ENCODE measurements at regions not wholly inside any gene's neighbourhood (a gene's known extent, or its start where the extent isn't known, plus 50 kb on each side); places are given as distances from the start of the nearest gene placed in this dataset.

DNA sequence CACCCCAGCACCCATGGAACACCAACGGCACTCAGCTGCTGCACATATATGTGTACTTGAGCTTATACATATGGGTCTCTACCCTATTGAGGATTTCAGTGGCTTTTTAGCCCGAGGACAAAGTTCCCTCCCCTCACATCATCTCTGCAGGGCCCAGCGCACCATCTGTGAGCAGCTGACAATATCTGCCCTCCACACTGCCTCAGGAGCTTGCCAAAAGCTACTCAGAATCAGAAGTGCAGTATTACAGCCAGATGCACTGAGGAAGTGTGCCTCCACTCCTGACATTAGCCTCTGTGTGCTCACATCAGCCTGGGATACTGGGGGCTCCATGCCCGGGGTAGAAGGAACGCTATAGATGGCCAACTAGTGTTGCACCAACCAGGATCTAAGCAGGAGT, 903.9 kb downstream of the UQCRFS1 start:
- H3K4me1 ChIP-seq (ENCODE audit: insufficient read depth, low read length) = no peaks in the 10 kb centered on the region
- Mint-ChIP-seq H3K36me3 (no peaks in the 10 kb centered on the region), H3K4me3 (no peak overlapping the region), H3K9me3 (peaks cover 0 to 10% (median 2%) of the 10 kb centered on the region in 5 donors), H3K27me3 (no peaks in the 10 kb centered on the region), H3K27ac (no peak overlapping the region), H3K4me1 (no peaks in the 10 kb centered on the region)
- H3K36me3 ChIP-seq (ENCODE audit: insufficient read depth, low read length) = no peaks in the 10 kb centered on the region
- H3K27me3 ChIP-seq (ENCODE audit: insufficient read depth, low read length, poor library complexity, severe bottlenecking) = no peaks in the 10 kb centered on the region
- H3K27ac ChIP-seq (ENCODE audit: low read depth, low read length) = no peak overlapping the region
- POLR2A ChIA-PET = no interaction called here
- DNase-seq = no peak
- CTCF ChIA-PET = no interaction called here
- no peaks in the 10 kb centered on the region for H3K9me3 ChIP-seq (ENCODE audit: low read length)
- no peak overlapping the region for H3K4me3 ChIP-seq (ENCODE audit: low read length)

DNA sequence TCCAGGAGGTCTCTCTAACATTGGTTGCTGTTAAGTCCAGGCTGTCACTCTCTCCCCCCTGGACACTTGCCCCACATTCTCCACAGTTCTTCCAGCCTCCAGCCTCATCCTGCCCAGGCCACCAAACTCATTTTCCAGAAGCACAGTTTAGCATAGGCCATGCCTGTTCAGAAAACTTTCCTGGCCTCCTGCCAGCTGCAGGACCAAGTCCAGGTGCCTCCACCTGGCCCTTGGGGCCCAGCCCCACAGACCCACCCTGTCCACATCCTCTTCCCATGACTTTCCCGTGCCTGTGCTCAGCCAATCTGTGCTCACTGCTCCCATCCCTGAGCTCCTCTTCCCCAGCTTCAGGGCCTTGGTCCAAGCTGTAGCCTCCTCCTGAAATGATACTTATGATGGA, 905.0 kb downstream of the UQCRFS1 start:
- Histone ChIP-seq H3K4me1 (ENCODE audit: insufficient read depth, low read length) (no peaks in the 10 kb centered on the region), H3K4me3 (ENCODE audit: low read length) (no peak overlapping the region), H3K36me3 (ENCODE audit: insufficient read depth, low read length) (no peaks in the 10 kb centered on the region), H3K27me3 (ENCODE audit: insufficient read depth, low read length, poor library complexity, severe bottlenecking) (no peaks in the 10 kb centered on the region), H3K27ac (ENCODE audit: low read depth, low read length) (no peak overlapping the region), H3K9me3 (ENCODE audit: low read length) (no peaks in the 10 kb centered on the region)
- H3K4me1 Mint-ChIP-seq = no peaks in the 10 kb centered on the region
- no peak overlapping the region for H3K4me3 Mint-ChIP-seq
- CTCF ChIA-PET = no interaction called here
- no peak for DNase-seq
- peaks cover 0 to 12% (median 2%) of the 10 kb centered on the region in 5 donors for H3K9me3 Mint-ChIP-seq
- no peaks in the 10 kb centered on the region for H3K36me3 Mint-ChIP-seq
- no peak overlapping the region for H3K27ac Mint-ChIP-seq
- POLR2A ChIA-PET = no interaction called here
- H3K27me3 Mint-ChIP-seq = no peaks in the 10 kb centered on the region

DNA sequence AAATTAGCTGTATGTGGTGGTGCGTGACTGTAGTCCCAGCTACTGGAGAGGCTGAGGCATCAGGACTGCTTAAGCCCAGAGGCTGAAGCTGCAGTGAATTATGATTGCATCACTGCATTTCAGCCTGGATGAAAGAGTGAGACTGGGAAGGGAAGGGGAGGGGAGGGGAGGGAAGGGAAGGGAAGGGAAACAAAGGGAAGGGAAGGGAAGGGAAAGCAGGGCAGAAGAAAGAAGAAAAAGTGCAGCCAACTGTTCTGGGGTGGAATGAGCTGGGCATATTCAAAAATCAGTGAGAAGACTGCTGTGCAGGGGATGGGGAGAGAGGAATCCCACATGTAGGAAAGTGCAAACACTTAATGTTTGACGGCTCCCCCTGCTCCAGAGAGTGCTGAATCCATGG, 905.5 kb downstream of the UQCRFS1 start:
- CTCF ChIA-PET = no interaction called here

DNA sequence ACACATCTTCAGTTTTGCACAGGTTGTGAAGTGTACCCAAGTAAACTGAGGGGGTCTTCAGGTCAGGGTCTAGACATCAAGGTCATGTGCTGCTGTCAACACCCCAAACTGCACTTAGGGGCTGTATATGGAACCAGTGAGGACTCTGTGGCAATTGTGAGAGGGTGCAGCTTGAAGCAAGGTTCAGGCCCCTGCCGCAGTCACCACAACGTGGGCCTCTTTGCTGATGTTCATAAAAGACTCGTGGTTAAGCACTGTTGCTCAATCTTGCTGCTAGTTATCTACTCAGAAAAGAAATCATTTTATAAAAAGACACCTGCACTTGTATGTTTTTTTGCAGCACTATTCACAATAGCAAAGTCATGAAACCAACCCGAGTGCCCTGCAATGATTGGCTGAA, 907.4 kb downstream of the UQCRFS1 start:
- Mint-ChIP-seq H3K4me3 (no peak overlapping the region), H3K27me3 (no peaks in the 10 kb centered on the region), H3K27ac (no peak overlapping the region), H3K36me3 (no peaks in the 10 kb centered on the region), H3K9me3 (peaks cover 0 to 12% (median 5%) of the 10 kb centered on the region in 5 donors), H3K4me1 (no peaks in the 10 kb centered on the region)
- Histone ChIP-seq H3K27me3 (ENCODE audit: insufficient read depth, low read length, poor library complexity, severe bottlenecking) (no peaks in the 10 kb centered on the region), H3K4me1 (ENCODE audit: insufficient read depth, low read length) (no peaks in the 10 kb centered on the region), H3K27ac (ENCODE audit: low read depth, low read length) (no peak overlapping the region), H3K4me3 (ENCODE audit: low read length) (no peak overlapping the region), H3K36me3 (ENCODE audit: insufficient read depth, low read length) (no peaks in the 10 kb centered on the region), H3K9me3 (ENCODE audit: low read length) (no peaks in the 10 kb centered on the region)
- ChIA-PET POLR2A (no interaction called here), CTCF (no interaction called here)
- no peak for DNase-seq

More for the DNA sequence above, 905.5 kb downstream of the UQCRFS1 start:
- Mint-ChIP-seq H3K36me3 (no peaks in the 10 kb centered on the region), H3K27me3 (no peaks in the 10 kb centered on the region), H3K4me1 (no peaks in the 10 kb centered on the region), H3K9me3 (peaks cover 0 to 12% (median 5%) of the 10 kb centered on the region in 5 donors), H3K4me3 (no peak overlapping the region), H3K27ac (no peak overlapping the region)
- no peaks in the 10 kb centered on the region for H3K27me3 ChIP-seq (ENCODE audit: insufficient read depth, low read length, poor library complexity, severe bottlenecking)
- H3K4me1 ChIP-seq (ENCODE audit: insufficient read depth, low read length) = no peaks in the 10 kb centered on the region
- no peak for DNase-seq
- H3K27ac ChIP-seq (ENCODE audit: low read depth, low read length) = no peak overlapping the region
- no peaks in the 10 kb centered on the region for H3K9me3 ChIP-seq (ENCODE audit: low read length)
- POLR2A ChIA-PET = no interaction called here
- H3K4me3 ChIP-seq (ENCODE audit: low read length) = no peak overlapping the region
- no peaks in the 10 kb centered on the region for H3K36me3 ChIP-seq (ENCODE audit: insufficient read depth, low read length)

DNA sequence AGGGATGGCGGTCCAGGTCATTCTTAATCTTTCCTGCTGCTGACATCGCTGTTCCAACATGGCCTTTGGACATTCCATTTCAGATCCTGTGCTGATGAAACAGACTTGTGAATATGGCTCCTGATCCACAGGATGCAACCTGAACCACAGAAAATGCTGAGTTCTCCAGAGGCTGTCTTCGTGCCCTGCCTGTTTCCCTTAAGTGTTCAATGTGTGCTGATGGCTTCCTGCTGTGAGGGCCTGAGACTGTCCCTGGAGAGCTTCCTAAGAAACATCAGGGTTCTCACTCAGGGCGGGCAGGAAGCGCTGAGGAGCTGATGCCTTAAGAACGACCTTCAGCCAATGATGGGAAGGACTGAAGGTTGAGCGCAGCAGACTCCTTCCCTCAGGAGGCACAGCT, 909.4 kb downstream of the UQCRFS1 start:
- Mint-ChIP-seq H3K27ac (no peak overlapping the region), H3K4me3 (no peak overlapping the region), H3K9me3 (peaks cover 0 to 12% (median 5%) of the 10 kb centered on the region in 5 donors), H3K4me1 (no peaks in the 10 kb centered on the region), H3K27me3 (no peaks in the 10 kb centered on the region), H3K36me3 (no peaks in the 10 kb centered on the region)
- no peaks in the 10 kb centered on the region for H3K27me3 ChIP-seq (ENCODE audit: insufficient read depth, low read length, poor library complexity, severe bottlenecking)
- H3K4me1 ChIP-seq (ENCODE audit: insufficient read depth, low read length) = no peaks in the 10 kb centered on the region
- no peak for DNase-seq
- no peaks in the 10 kb centered on the region for H3K9me3 ChIP-seq (ENCODE audit: low read length)
- H3K4me3 ChIP-seq (ENCODE audit: low read length) = no peak overlapping the region
- no peaks in the 10 kb centered on the region for H3K36me3 ChIP-seq (ENCODE audit: insufficient read depth, low read length)
- no peak overlapping the region for H3K27ac ChIP-seq (ENCODE audit: low read depth, low read length)
- ChIA-PET CTCF (no interaction called here), POLR2A (no interaction called here)

DNA sequence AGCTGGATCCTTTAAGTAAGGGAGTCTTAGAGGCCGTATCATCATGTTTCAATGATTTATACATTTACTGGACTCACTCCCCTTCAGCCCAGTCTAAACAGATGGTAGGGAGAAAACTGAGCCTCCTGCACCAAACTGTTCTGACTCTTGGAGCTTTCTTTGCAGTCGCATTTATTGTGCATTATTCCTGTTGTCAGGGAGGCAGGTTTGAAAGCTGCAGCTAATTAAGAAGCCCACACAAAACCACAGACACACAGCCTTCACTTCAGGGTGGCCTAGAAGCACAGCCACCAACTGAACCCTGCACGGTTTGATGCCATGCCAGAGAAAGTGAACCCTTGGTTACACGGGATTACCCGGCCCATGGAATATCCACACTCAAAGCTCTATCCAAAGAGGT, 911.0 kb downstream of the UQCRFS1 start:
- no peak for DNase-seq
- ChIA-PET POLR2A (no interaction called here), CTCF (no interaction called here)
- H3K27me3 Mint-ChIP-seq = peaks cover 0 to 2% of the 10 kb centered on the region in 2 donors
- no peaks in the 10 kb centered on the region for H3K4me1 Mint-ChIP-seq
- no peak overlapping the region for H3K4me3 Mint-ChIP-seq
- Histone ChIP-seq H3K36me3 (ENCODE audit: insufficient read depth, low read length) (no peaks in the 10 kb centered on the region), H3K4me1 (ENCODE audit: insufficient read depth, low read length) (no peaks in the 10 kb centered on the region), H3K27me3 (ENCODE audit: insufficient read depth, low read length, poor library complexity, severe bottlenecking) (no peaks in the 10 kb centered on the region), H3K27ac (ENCODE audit: low read depth, low read length) (no peak overlapping the region), H3K4me3 (ENCODE audit: low read length) (no peak overlapping the region), H3K9me3 (ENCODE audit: low read length) (no peaks in the 10 kb centered on the region)
- H3K27ac Mint-ChIP-seq = no peak overlapping the region
- H3K9me3 Mint-ChIP-seq = peaks cover 0 to 12% (median 5%) of the 10 kb centered on the region in 5 donors
- H3K36me3 Mint-ChIP-seq = no peaks in the 10 kb centered on the region

DNA sequence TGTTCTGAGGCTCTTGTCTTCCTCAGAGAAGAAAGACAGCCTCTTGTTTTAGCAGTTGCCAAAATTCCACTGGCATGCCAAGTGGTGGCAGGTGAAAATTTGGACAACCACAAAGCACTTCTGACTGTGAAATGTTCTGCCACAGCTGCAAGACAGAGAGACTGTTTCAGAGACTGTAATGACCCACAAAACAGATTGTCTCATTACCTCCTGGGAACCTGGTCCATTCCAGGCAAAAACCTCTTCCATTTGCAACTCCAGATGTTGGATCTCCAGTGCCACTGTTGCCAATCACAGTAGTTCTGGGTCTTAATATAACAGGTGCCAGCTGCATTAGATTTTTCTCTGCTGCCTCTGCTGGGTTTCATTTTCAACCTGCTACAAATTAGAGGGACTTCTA, 911.5 kb downstream of the UQCRFS1 start:
- peaks cover 0 to 12% (median 5%) of the 10 kb centered on the region in 5 donors for H3K9me3 Mint-ChIP-seq
- CTCF ChIA-PET = no interaction called here

DNA sequence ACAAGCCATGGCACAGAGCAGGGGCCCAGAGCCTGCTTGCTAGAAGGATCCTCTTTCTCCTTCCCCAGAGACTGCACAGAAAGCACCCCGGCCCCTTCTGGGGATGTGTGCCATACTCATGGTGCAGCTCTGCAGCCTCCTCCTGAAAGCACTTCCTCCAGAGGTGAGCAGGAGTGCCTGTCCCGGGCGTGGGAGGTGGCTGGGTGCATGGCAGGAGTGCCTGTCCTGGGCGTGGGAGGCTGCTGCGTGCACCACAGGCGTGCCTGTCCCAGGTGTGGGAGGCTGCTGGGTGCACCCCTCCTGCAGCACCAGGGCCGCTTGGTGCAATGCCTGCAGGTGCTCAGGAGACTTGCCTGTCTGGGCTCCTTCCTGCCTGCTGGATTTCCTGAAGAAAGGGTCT, 913.3 kb downstream of the UQCRFS1 start:
- Histone ChIP-seq H3K9me3 (ENCODE audit: low read length) (no peaks in the 10 kb centered on the region), H3K4me1 (ENCODE audit: insufficient read depth, low read length) (no peaks in the 10 kb centered on the region), H3K27ac (ENCODE audit: low read depth, low read length) (no peak overlapping the region), H3K4me3 (ENCODE audit: low read length) (no peak overlapping the region), H3K27me3 (ENCODE audit: insufficient read depth, low read length, poor library complexity, severe bottlenecking) (no peaks in the 10 kb centered on the region), H3K36me3 (ENCODE audit: insufficient read depth, low read length) (no peaks in the 10 kb centered on the region)
- DNase-seq = no peak
- Mint-ChIP-seq H3K36me3 (no peaks in the 10 kb centered on the region), H3K4me3 (no peak overlapping the region), H3K27me3 (peaks cover 0 to 2% of the 10 kb centered on the region in 2 donors), H3K27ac (no peak overlapping the region), H3K9me3 (peaks cover 0 to 13% (median 4%) of the 10 kb centered on the region in 5 donors), H3K4me1 (no peaks in the 10 kb centered on the region)
- POLR2A ChIA-PET = no interaction called here
- CTCF ChIA-PET = no interaction called here

More for the DNA sequence above, 911.5 kb downstream of the UQCRFS1 start:
- H3K27ac Mint-ChIP-seq = no peak overlapping the region
- Histone ChIP-seq H3K4me3 (ENCODE audit: low read length) (no peak overlapping the region), H3K27me3 (ENCODE audit: insufficient read depth, low read length, poor library complexity, severe bottlenecking) (no peaks in the 10 kb centered on the region), H3K27ac (ENCODE audit: low read depth, low read length) (no peak overlapping the region), H3K9me3 (ENCODE audit: low read length) (no peaks in the 10 kb centered on the region), H3K4me1 (ENCODE audit: insufficient read depth, low read length) (no peaks in the 10 kb centered on the region), H3K36me3 (ENCODE audit: insufficient read depth, low read length) (no peaks in the 10 kb centered on the region)
- DNase-seq = no peak
- no peaks in the 10 kb centered on the region for H3K4me1 Mint-ChIP-seq
- H3K27me3 Mint-ChIP-seq = peaks cover 0 to 2% of the 10 kb centered on the region in 2 donors
- no peak overlapping the region for H3K4me3 Mint-ChIP-seq
- POLR2A ChIA-PET = no interaction called here
- H3K36me3 Mint-ChIP-seq = no peaks in the 10 kb centered on the region

DNA sequence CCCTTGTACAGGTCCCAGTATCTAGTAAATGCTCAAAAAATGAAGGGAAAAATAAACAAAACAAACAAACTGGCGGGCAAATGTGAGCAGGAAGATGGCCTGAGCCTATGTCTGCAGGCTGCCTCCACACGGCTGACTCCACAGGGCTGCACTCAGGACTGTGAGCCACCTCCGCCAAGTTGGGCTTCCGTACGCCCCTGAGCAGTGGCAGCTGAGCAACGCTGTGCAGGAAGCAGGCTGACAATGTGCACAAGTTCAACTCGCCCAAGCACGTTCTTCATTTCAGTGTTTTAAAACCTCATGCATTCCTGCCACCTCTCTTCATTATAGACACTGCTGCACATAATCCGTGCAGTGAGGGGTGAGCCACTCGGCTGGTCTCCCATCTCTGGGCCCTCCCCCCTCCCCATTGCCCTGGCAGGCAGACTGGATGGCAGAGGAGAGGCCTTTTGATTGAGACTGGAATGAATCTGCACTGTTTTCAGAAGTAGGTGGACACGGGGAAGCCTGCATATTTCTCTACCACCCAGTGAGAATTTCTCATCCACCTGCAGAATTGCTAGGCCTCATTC, 915.3 kb downstream of the UQCRFS1 start:
- Histone ChIP-seq H3K4me3 (ENCODE audit: low read length) (no peak overlapping the region), H3K27me3 (ENCODE audit: insufficient read depth, low read length, poor library complexity, severe bottlenecking) (no peaks in the 10 kb centered on the region), H3K4me1 (ENCODE audit: insufficient read depth, low read length) (no peaks in the 10 kb centered on the region), H3K9me3 (ENCODE audit: low read length) (no peaks in the 10 kb centered on the region), H3K36me3 (ENCODE audit: insufficient read depth, low read length) (no peaks in the 10 kb centered on the region), H3K27ac (ENCODE audit: low read depth, low read length) (no peak overlapping the region)
- no peak for DNase-seq
- Mint-ChIP-seq H3K4me1 (no peaks in the 10 kb centered on the region), H3K4me3 (no peak overlapping the region), H3K36me3 (no peaks in the 10 kb centered on the region), H3K27ac (no peak overlapping the region), H3K27me3 (peaks cover 0 to 2% of the 10 kb centered on the region in 2 donors), H3K9me3 (peaks cover 0 to 9% (median 2%) of the 10 kb centered on the region in 5 donors)
- ChIA-PET POLR2A (no interaction called here), CTCF (no interaction called here)

Data from CD8-positive, alpha-beta memory T cell (primary cell).